SU-DHL-6 (cell line): ENCODE measurements at regions not wholly inside any gene's neighbourhood (a gene's known extent, or its start where the extent isn't known, plus 50 kb on each side); places are given as distances from the start of the nearest gene placed in this dataset.
A peak's percentile ranks its signal among the peaks of the same experiment; 100 is the strongest.

Experiments
- H2AFZ ChIP-seq: fragments of 200-600 bp; sonication (generic); 2 replicates; pipeline ENCODE4 v1.6.1; 2014; ENCODE audit warnings: low read depth, mild to moderate bottlenecking, moderate library complexity, mixed read lengths, antibody characterized with exemption, low read length; ENCODE audit not compliant: severe bottlenecking
- H3F3A ChIP-seq: fragments of 200-600 bp; shearing (Covaris generic); 2 replicates; pipeline ENCODE4 v1.6.0; 2016; ENCODE audit warnings: antibody characterized with exemption, mild to moderate bottlenecking; ENCODE audit not compliant: insufficient read depth
- H3K27ac ChIP-seq: fragments of 200-600 bp; sonication (generic); 2 replicates; pipeline ENCODE4 v1.5.1; 2016; ENCODE audit warnings: low read depth, mild to moderate bottlenecking, low read length, moderate library complexity, mixed read lengths
- H3K27me3 ChIP-seq: fragments of 200-600 bp; sonication (generic), shearing (Covaris generic); 2 replicates; pipeline ENCODE4 v1.6.0; 2014; ENCODE audit warnings: mild to moderate bottlenecking, low read length
- H3K36me3 ChIP-seq: fragments of 200-600 bp; sonication (generic); 2 replicates; pipeline ENCODE4 v1.6.1; 2014; ENCODE audit warnings: mild to moderate bottlenecking, low read length, mixed read lengths
- H3K4me2 ChIP-seq: fragments of 300-600, 200-600 bp; shearing (Covaris generic), sonication (generic); 2 replicates; pipeline ENCODE4 v1.6.0; 2014; ENCODE audit warnings: low read length, low read depth, mild to moderate bottlenecking; ENCODE audit not compliant: poor library complexity, severe bottlenecking
- H3K4me3 ChIP-seq: fragments of 200-600 bp; sonication (generic); 2 replicates; pipeline ENCODE4 v1.5.1; 2014; ENCODE audit warnings: antibody characterized with exemption, low read length, mild to moderate bottlenecking, mixed read lengths; ENCODE audit not compliant: insufficient read depth, poor library complexity, severe bottlenecking
- H3K79me2 ChIP-seq: fragments of 200-600 bp; sonication (generic); 2 replicates; pipeline ENCODE4 v1.6.1; 2014; ENCODE audit warnings: mild to moderate bottlenecking, low read length, moderate library complexity; ENCODE audit not compliant: insufficient read depth
- H3K9ac ChIP-seq: fragments of 200-600 bp; sonication (generic); 2 replicates; pipeline ENCODE4 v1.7.0; 2014; ENCODE audit warnings: mild to moderate bottlenecking, low read length
- H3K9me2 ChIP-seq: fragments of 200-600 bp; sonication (generic); replicated peaks from 2 replicates; pipeline ENCODE4 v1.6.1; 2014; ENCODE audit warnings: low read length; ENCODE audit not compliant: insufficient read depth
- H3K9me3 ChIP-seq: fragments of 200-600 bp; sonication (generic); 2 replicates; pipeline ENCODE4 v1.6.1; 2014; ENCODE audit warnings: low read length, mixed read lengths; ENCODE audit not compliant: insufficient read depth
- H4K20me1 ChIP-seq: fragments of 200-600 bp; sonication (generic); 2 replicates; pipeline ENCODE4 v1.6.1; 2014; ENCODE audit warnings: low read depth, mild to moderate bottlenecking, antibody characterized with exemption, low read length, moderate library complexity, mixed read lengths
- EZH2phosphoT487 ChIP-seq: fragments of 200-600 bp; sonication (generic), shearing (Covaris generic); conservative IDR thresholded peaks from 2 replicates; pipeline ENCODE4 v1.6.1; 2018; ENCODE audit warnings: mild to moderate bottlenecking, antibody characterized with exemption, low read length, moderate library complexity, mixed read lengths
- TF ChIP-seq, protein P1 (sequence below): fragments of 200-600 bp; sonication (generic); IDR thresholded peaks from one replicate; pipeline ENCODE4 v1.5.1; 2017; ENCODE audit warnings: antibody characterized with exemption, mild to moderate bottlenecking, low read length, moderate library complexity; ENCODE audit not compliant: insufficient read depth, poor library complexity, severe bottlenecking

DNA sequence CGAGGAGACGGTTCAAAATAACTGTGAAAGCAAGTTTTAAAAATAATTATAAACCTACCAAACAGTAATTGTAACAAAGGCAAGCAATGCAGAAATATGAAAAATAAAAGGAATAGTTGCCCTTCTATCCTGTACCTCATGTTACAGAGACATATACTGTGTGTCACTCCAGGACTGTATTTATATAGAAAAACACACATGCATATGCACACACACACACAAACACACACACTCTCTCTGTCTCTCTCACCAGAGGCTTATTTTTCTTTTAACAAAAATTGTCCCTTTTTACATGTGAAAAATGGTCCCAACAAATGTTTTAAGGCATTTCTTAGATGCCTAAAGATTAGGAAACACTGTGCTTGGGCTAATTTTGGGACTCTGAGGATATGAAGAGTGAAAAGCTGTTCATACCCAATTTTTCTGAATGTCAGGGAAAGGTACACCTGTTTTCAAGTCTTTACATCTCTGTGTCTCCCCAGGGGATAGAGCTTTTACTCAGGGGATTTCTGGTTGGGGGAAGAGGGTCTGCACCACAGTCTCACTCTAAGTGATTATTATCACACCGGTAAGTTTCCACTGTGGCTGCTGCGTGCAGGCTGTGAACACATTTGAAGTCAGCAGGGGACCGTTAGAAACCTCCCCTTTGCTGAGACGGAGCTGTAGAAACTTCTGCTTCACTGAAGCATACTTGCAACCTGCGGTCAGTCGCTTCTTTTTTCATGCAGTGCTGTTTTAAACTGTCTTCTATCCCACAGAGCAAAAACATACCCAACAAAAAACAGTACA, 51.4 kb upstream of the SPAG16 start:
- peak overlapping the region; percentile 12 for H3K4me3 ChIP-seq
- no peak for TF ChIP-seq EZH2phosphoT487
- TF ChIP-seq, protein P1, sequence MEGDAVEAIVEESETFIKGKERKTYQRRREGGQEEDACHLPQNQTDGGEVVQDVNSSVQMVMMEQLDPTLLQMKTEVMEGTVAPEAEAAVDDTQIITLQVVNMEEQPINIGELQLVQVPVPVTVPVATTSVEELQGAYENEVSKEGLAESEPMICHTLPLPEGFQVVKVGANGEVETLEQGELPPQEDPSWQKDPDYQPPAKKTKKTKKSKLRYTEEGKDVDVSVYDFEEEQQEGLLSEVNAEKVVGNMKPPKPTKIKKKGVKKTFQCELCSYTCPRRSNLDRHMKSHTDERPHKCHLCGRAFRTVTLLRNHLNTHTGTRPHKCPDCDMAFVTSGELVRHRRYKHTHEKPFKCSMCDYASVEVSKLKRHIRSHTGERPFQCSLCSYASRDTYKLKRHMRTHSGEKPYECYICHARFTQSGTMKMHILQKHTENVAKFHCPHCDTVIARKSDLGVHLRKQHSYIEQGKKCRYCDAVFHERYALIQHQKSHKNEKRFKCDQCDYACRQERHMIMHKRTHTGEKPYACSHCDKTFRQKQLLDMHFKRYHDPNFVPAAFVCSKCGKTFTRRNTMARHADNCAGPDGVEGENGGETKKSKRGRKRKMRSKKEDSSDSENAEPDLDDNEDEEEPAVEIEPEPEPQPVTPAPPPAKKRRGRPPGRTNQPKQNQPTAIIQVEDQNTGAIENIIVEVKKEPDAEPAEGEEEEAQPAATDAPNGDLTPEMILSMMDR = no peak
- peak overlapping the region; percentile 99 for H3K4me2 ChIP-seq

DNA sequence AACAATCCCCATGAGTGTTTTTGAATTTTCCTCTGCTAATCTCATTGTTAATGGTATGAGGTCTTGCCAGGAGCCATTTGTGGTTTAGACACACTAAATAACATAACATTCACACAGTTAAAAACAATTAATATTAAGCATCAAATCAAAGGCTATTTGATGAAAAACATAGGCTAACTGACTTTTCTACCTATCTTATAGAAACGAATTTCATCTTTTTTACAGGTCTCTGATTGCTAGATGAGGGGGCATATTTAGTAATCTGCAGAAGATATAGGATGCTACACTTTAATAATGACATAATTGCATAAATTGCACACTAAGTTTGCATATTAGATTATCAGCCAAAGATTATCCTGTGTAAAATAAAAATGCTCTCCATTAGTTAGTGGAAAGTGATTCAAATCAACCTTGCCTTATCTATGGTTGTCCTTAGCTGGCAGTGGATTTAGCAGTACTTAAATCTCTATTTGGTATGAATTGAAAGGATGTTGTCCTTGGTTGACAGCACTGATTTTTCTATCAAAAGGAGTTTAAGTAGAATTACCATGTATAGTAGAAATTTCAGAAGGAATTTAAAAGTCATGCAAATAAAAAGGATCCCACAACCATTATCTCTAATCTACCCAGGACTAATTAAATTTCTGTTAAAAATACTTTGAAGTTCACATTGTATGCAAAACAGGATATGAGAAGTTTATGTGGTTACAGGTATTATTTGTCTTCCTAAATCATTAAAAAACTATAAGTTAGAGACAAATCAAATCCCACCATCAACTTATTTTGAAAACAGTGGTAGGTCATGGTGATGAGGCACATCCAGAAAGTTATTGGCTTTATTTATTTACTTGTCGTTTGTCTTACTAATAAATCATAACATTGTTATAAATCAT, 50.6 kb upstream of the SPAG16 start:
- TF ChIP-seq, protein P1 = no peak
- TF ChIP-seq EZH2phosphoT487 = no peak
- Histone ChIP-seq H3F3A (peaks cover 75% of the 10 kb centered on the region), H3K79me2 (peaks cover 17% of the 10 kb centered on the region), H2AFZ (no peak overlapping the region), H3K4me3 (peak overlapping the region; percentile 39), H3K9ac (peak overlapping the region; percentile 69), H4K20me1 (no peaks in the 10 kb centered on the region), H3K9me3 (no peaks in the 10 kb centered on the region), H3K4me2 (peak overlapping the region; percentile 99), H3K27ac (peak overlapping the region; percentile 99), H3K27me3 (no peaks in the 10 kb centered on the region), H3K36me3 (no peaks in the 10 kb centered on the region), H3K9me2 (no peaks in the 10 kb centered on the region)

More for the DNA sequence above, 51.4 kb upstream of the SPAG16 start:
- Histone ChIP-seq H3F3A (peaks cover 73% of the 10 kb centered on the region), H3K27me3 (no peaks in the 10 kb centered on the region), H3K27ac (peak overlapping the region; percentile 99), H4K20me1 (no peaks in the 10 kb centered on the region), H3K79me2 (peaks cover 10% of the 10 kb centered on the region), H3K9me3 (no peaks in the 10 kb centered on the region), H3K36me3 (no peaks in the 10 kb centered on the region), H3K9ac (peak overlapping the region; percentile 69), H3K9me2 (no peaks in the 10 kb centered on the region), H2AFZ (no peak overlapping the region)
